CD14-positive monocyte (primary cell): ENCODE measurements at regions not wholly inside any gene's neighbourhood (a gene's known extent, or its start where the extent isn't known, plus 50 kb on each side); places are given as distances from the start of the nearest gene placed in this dataset.

ENCODE experiments used
- DNase-seq, 3 donors: peaks; one replicate each; pipeline ENCODE4 v3.0.0-alpha.2; 2011 to 2022
- H2AFZ ChIP-seq: 2 replicates; pipeline ENCODE4 v1.6.0; 2012; ENCODE audit warnings: mild to moderate bottlenecking, low read depth, low read length, inconsistent platforms; ENCODE audit not compliant: insufficient read depth, poor library complexity, severe bottlenecking
- H3K27ac ChIP-seq, 2 donors: 1 replicate in 1 of 2; 2 replicates in 1 of 2; pipeline ENCODE4 v1.5.1; 2012 to 2013; ENCODE audit warnings: low read length in 2 of 2, control low read depth in 1 of 2, inconsistent platforms in 1 of 2, low read depth in 1 of 2, mild to moderate bottlenecking in 1 of 2
- H3K27me3 ChIP-seq, 2 donors: one replicate each; pipeline versions ENCODE4 v1.6.0 to v1.6.1; 2011 to 2013; ENCODE audit warnings: low read length in 2 of 2; ENCODE audit not compliant: control insufficient read depth in 2 of 2, insufficient read depth in 2 of 2
- H3K36me3 ChIP-seq, 2 donors: replicated peaks in 1 of 2; 1 replicate in 1 of 2; 2 replicates in 1 of 2; pipeline versions ENCODE4 v1.5.1 to v1.6.1; 2012 to 2013; ENCODE audit warnings: low read length in 2 of 2, control low read depth in 1 of 2, inconsistent platforms in 1 of 2, mild to moderate bottlenecking in 1 of 2; ENCODE audit not compliant: insufficient read depth in 2 of 2, control insufficient read depth in 1 of 2
- H3K4me1 ChIP-seq, 2 donors: 1 replicate in 1 of 2; 2 replicates in 1 of 2; pipeline versions ENCODE4 v1.5.1 to v1.6.1; 2012 to 2013; ENCODE audit warnings: low read length in 2 of 2, control low read depth in 1 of 2, inconsistent platforms in 1 of 2, mild to moderate bottlenecking in 1 of 2, moderate library complexity in 1 of 2; ENCODE audit not compliant: insufficient read depth in 2 of 2, control insufficient read depth in 1 of 2
- H3K4me2 ChIP-seq: replicated peaks from 2 replicates; pipeline ENCODE3; 2012; ENCODE audit warnings: low read length, moderate library complexity, mild to moderate bottlenecking; ENCODE audit not compliant: poor library complexity, severe bottlenecking; ENCODE audit errors: extremely low read depth
- H3K4me3 ChIP-seq, 3 experiments: fragments of 200-600 bp in 1 of 3; sonication (generic) in 1 of 3; replicated peaks in 1 of 3; 1 replicate in 2 of 3; 2 replicates in 1 of 3; pipeline ENCODE4 v1.5.1; 2011 to 2013; ENCODE audit warnings: low read length in 3 of 3, mild to moderate bottlenecking in 3 of 3, control low read depth in 2 of 3, low read depth in 2 of 3, inconsistent platforms in 1 of 3, moderate library complexity in 1 of 3
- H3K79me2 ChIP-seq: 2 replicates; pipeline ENCODE4 v1.6.0; 2012; ENCODE audit warnings: mild to moderate bottlenecking, control low read depth, inconsistent platforms, low read length, moderate library complexity; ENCODE audit not compliant: insufficient read depth
- H3K9ac ChIP-seq: 2 replicates; pipeline ENCODE4 v1.6.0; 2017; ENCODE audit warnings: low read length, mild to moderate bottlenecking; ENCODE audit not compliant: insufficient read depth, poor library complexity, severe bottlenecking
- H3K9me3 ChIP-seq, 2 donors: replicated peaks in 1 of 2; 1 replicate in 1 of 2; 2 replicates in 1 of 2; pipeline versions ENCODE4 v1.5.1 to v1.6.1; 2012 to 2013; ENCODE audit warnings: low read length in 2 of 2, control low read depth in 1 of 2; ENCODE audit not compliant: control insufficient read depth in 1 of 2, insufficient read depth in 1 of 2
- H4K20me1 ChIP-seq: 2 replicates; pipeline ENCODE4 v1.6.0; 2012; ENCODE audit warnings: mild to moderate bottlenecking, low read length, control low read depth, moderate library complexity; ENCODE audit not compliant: insufficient read depth
- H3K27ac Mint-ChIP-seq, 7 donors: one replicate each; pipeline ENCODE4 v1.8.0; 2020; ENCODE audit warnings: mild to moderate bottlenecking in 7 of 7, mixed read lengths in 7 of 7, moderate library complexity in 6 of 7, inconsistent platforms in 2 of 7
- H3K27me3 Mint-ChIP-seq, 3 donors: one replicate each; pipeline ENCODE4 v1.8.0; 2021 to 2022; ENCODE audit warnings: low read depth in 3 of 3, mild to moderate bottlenecking in 3 of 3, mixed read lengths in 3 of 3, moderate library complexity in 3 of 3, inconsistent platforms in 1 of 3
- H3K36me3 Mint-ChIP-seq, 2 donors: one replicate each; pipeline ENCODE4 v1.8.0; 2020; ENCODE audit warnings: mixed read lengths in 2 of 2, inconsistent platforms in 1 of 2, mild to moderate bottlenecking in 1 of 2
- H3K4me1 Mint-ChIP-seq: one replicate; pipeline ENCODE4 v1.8.0; 2020; ENCODE audit warnings: mild to moderate bottlenecking, mixed read lengths
- H3K4me3 Mint-ChIP-seq, 2 donors: one replicate each; pipeline ENCODE4 v1.8.0; 2020; ENCODE audit warnings: mild to moderate bottlenecking in 2 of 2, mixed read lengths in 2 of 2, moderate library complexity in 1 of 2
- H3K9me3 Mint-ChIP-seq, 7 donors: one replicate each; pipeline ENCODE4 v1.8.0; 2020 to 2022; ENCODE audit warnings: mixed read lengths in 7 of 7, mild to moderate bottlenecking in 6 of 7, moderate library complexity in 6 of 7, inconsistent platforms in 2 of 7
- CTCF ChIP-seq: fragments of 200-600 bp; IDR thresholded peaks from one replicate; pipeline ENCODE4 v1.8.0; 2022; ENCODE audit warnings: antibody characterized with exemption, mild to moderate bottlenecking
- WGBS: methylation state at CpG from one replicate; pipeline ENCODE4 v1.1.5; 2013; ENCODE audit warnings: missing lambda C conversion rate; ENCODE audit not compliant: insufficient coverage; 5-methylcytosine and 5-hydroxymethylcytosine counted together
- intact Hi-C, 2 donors: fragments of 100-400 bp; cut with micrococcal nuclease; formaldehyde crosslinking; loops; one replicate each; pipeline versions ENCODE4 v1.15.0 to v1.15.1; 2023

DNA sequence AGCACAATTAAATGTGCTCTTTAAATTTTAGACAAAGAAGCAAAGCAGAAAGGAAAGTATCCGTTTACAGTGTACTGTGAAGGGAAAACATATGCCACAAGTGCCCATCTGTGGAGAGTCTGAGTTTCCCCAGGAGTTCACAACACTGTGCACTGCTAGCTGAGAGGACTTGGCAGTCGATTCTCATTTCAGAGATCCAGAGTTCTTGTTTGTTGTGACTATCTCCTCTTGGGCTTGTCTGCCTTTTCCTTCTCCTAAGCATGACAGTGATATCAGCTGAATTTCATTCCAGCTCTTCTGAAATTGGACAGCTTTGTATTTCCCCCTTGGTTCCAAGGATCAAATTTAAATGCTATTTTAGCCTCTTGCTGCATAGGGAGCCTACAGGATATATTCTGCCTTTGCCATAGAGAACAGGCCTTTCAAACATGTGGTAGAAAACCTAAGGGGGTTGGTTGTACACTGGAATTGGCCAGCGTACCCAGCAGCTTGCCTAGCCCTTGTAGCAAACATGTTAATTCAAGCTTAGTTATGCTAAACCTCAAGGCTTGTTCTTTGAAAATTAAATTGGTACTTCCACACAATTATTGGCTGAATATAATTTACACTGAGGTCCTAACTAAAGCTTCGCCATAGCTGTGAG lies 259.2 kb upstream of the NOVA1 start:
- no peak for TF ChIP-seq CTCF
- no peak overlapping the region for H3K27ac Mint-ChIP-seq
- Histone ChIP-seq H3K9me3 (no peaks in the 10 kb centered on the region), H3K36me3 (no peaks in the 10 kb centered on the region), H4K20me1 (no peaks in the 10 kb centered on the region), H3K4me3 (no peak overlapping the region), H2AFZ (no peak overlapping the region), H3K27ac (no peak overlapping the region), H3K4me1 (no peaks in the 10 kb centered on the region), H3K79me2 (no peaks in the 10 kb centered on the region), H3K9ac (no peak overlapping the region), H3K27me3 (no peaks in the 10 kb centered on the region), H3K4me2 (no peak overlapping the region)
- peaks cover 0 to 2% (median 0%) of the 10 kb centered on the region in 7 donors for H3K9me3 Mint-ChIP-seq
- no peaks in the 10 kb centered on the region for H3K36me3 Mint-ChIP-seq
- DNase-seq = no peak
- WGBS = 69% methylated on average over 2 of the region's 4 CpGs
- no peak overlapping the region for H3K4me3 Mint-ChIP-seq
- no peaks in the 10 kb centered on the region for H3K4me1 Mint-ChIP-seq
- intact Hi-C loops = no loop called here
- H3K27me3 Mint-ChIP-seq = peaks cover 0 to 2% (median 0%) of the 10 kb centered on the region in 3 donors

GRCh38 chr14:26859483-26859882 lies 261.6 kb upstream of the NOVA1 start:
- Mint-ChIP-seq H3K4me1 (no peaks in the 10 kb centered on the region), H3K9me3 (no peaks in the 10 kb centered on the region), H3K36me3 (no peaks in the 10 kb centered on the region), H3K4me3 (no peak overlapping the region), H3K27me3 (peaks cover 0 to 2% (median 0%) of the 10 kb centered on the region in 3 donors), H3K27ac (no peak overlapping the region)
- Histone ChIP-seq H3K9ac (no peak overlapping the region), H3K4me3 (no peak overlapping the region), H3K27ac (no peak overlapping the region), H3K9me3 (no peaks in the 10 kb centered on the region), H4K20me1 (no peaks in the 10 kb centered on the region), H3K4me1 (no peaks in the 10 kb centered on the region), H3K4me2 (no peak overlapping the region), H3K36me3 (no peaks in the 10 kb centered on the region), H2AFZ (no peak overlapping the region), H3K79me2 (no peaks in the 10 kb centered on the region), H3K27me3 (no peaks in the 10 kb centered on the region)
- intact Hi-C loops = no loop called here
- no peak for TF ChIP-seq CTCF
- DNase-seq = no peak
- WGBS = 67% methylated on average over 1 of the region's 2 CpGs
